ENCODE measurements at regions not wholly inside any gene's neighbourhood (a gene's known extent, or its start where the extent isn't known, plus 50 kb on each side); places are given as distances from the start of the nearest gene placed in this dataset.

GRCh38 chr2:221134718-221135117 lies 437.4 kb downstream of the EPHA4 start:
- DNase-seq (ENCODE audit: low read depth in 1 of 2, low spot score in 1 of 2), result no peak
- TF ChIP-seq CTCF (IDR thresholded peaks at IDR 0.05; ENCODE audit: low read depth, low read length), result no peak
- H3K4me3 ChIP-seq, result no peak overlapping the region
- H3K36me3 ChIP-seq, result no peaks in the 10 kb centered on the region
- no peaks in the 10 kb centered on the region for H3K9me3 ChIP-seq (ENCODE audit: low read depth)
- no peaks in the 10 kb centered on the region for H3K27me3 ChIP-seq
- peaks cover 21% of the 10 kb centered on the region for H3K4me1 ChIP-seq (ENCODE audit: low read depth)
- H3K27ac ChIP-seq, result no peak overlapping the region

- Histone ChIP-seq H3K4me1 (ENCODE audit: low read depth) (peaks cover 21% of the 10 kb centered on the region), H3K4me3 (no peak overlapping the region), H3K27me3 (no peaks in the 10 kb centered on the region), H3K27ac (no peak overlapping the region), H3K9me3 (ENCODE audit: low read depth) (no peaks in the 10 kb centered on the region), H3K36me3 (no peaks in the 10 kb centered on the region)
- peak in 1 of 2 donors; percentile 12 for DNase-seq (ENCODE audit: low read depth in 1 of 2, low spot score in 1 of 2)
- no peak for TF ChIP-seq CTCF (IDR thresholded peaks at IDR 0.05; ENCODE audit: low read depth, low read length)
Measured at GRCh38 chr2:221135699-221136098, 436.4 kb downstream of the EPHA4 start.

- Histone ChIP-seq H3K27me3 (no peaks in the 10 kb centered on the region), H3K36me3 (no peaks in the 10 kb centered on the region), H3K4me1 (ENCODE audit: low read depth) (peaks cover 17% of the 10 kb centered on the region), H3K27ac (no peak overlapping the region), H3K9me3 (ENCODE audit: low read depth) (no peaks in the 10 kb centered on the region), H3K4me3 (no peak overlapping the region)
- TF ChIP-seq CTCF (IDR thresholded peaks at IDR 0.05; ENCODE audit: low read depth, low read length), result no peak
- no peak for DNase-seq (ENCODE audit: low read depth in 1 of 2, low spot score in 1 of 2)
Measured at GRCh38 chr2:221137385-221137784, 434.7 kb downstream of the EPHA4 start.

- Histone ChIP-seq H3K27ac (no peak overlapping the region), H3K4me1 (ENCODE audit: low read depth) (no peaks in the 10 kb centered on the region), H3K36me3 (no peaks in the 10 kb centered on the region), H3K27me3 (no peaks in the 10 kb centered on the region), H3K9me3 (ENCODE audit: low read depth) (no peaks in the 10 kb centered on the region), H3K4me3 (no peak overlapping the region)
- TF ChIP-seq CTCF (IDR thresholded peaks at IDR 0.05; ENCODE audit: low read depth, low read length), result no peak
- DNase-seq (ENCODE audit: low read depth in 1 of 2, low spot score in 1 of 2), result no peak
Measured at GRCh38 chr2:221142341-221142740, 429.8 kb downstream of the EPHA4 start.

GRCh38 chr2:221143231-221143630 lies 428.9 kb downstream of the EPHA4 start:
- Histone ChIP-seq H3K36me3 (no peaks in the 10 kb centered on the region), H3K4me1 (ENCODE audit: low read depth) (no peaks in the 10 kb centered on the region), H3K27ac (no peak overlapping the region), H3K4me3 (no peak overlapping the region), H3K9me3 (ENCODE audit: low read depth) (no peaks in the 10 kb centered on the region), H3K27me3 (no peaks in the 10 kb centered on the region)
- TF ChIP-seq CTCF (IDR thresholded peaks at IDR 0.05; ENCODE audit: low read depth, low read length), result no peak
- DNase-seq (ENCODE audit: low read depth in 1 of 2, low spot score in 1 of 2), result no peak

- Histone ChIP-seq H3K27ac (no peak overlapping the region), H3K4me1 (ENCODE audit: low read depth) (no peaks in the 10 kb centered on the region), H3K4me3 (no peak overlapping the region), H3K27me3 (no peaks in the 10 kb centered on the region), H3K9me3 (ENCODE audit: low read depth) (no peaks in the 10 kb centered on the region), H3K36me3 (no peaks in the 10 kb centered on the region)
- DNase-seq (ENCODE audit: low read depth in 1 of 2, low spot score in 1 of 2), result no peak
- no peak for TF ChIP-seq CTCF (IDR thresholded peaks at IDR 0.05; ENCODE audit: low read depth, low read length)
Measured at GRCh38 chr2:221144909-221145308, 427.2 kb downstream of the EPHA4 start.

All from cardiac muscle cell (in vitro differentiated cells and primary cell).